ENCODE measurements at regions not wholly inside any gene's neighbourhood (a gene's known extent, or its start where the extent isn't known, plus 50 kb on each side); places are given as distances from the start of the nearest gene placed in this dataset.
"Not testable (repeated sequence)": the region's sequence is repeated elsewhere in the genome, so short reads cannot be mapped to it uniquely, and the experiment has no call there.

DNA sequence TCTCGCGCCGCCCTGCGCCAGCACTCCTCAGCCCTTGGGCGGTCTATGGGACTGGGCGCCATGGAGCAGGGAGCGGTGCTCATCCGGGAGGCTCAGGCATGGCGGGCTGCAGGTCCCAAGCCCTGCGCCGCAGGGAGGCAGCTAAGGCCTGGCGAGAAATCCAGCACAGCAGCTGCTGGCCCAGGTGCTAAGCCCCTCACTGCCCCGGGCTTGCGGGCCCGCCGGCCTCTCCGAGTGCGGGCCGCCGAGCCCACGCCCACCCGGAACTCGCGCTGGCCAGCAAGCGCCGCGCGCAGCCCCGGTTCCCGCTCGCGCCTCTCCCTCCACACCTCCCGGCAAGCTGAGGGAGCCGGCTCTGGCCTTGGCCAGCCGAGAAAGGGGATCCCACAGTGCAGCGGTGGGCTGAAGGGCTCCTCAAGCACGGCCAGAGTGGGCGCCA, 1517.2 kb downstream of the GRIK2 start:
- TF ChIP-seq, protein P1, sequence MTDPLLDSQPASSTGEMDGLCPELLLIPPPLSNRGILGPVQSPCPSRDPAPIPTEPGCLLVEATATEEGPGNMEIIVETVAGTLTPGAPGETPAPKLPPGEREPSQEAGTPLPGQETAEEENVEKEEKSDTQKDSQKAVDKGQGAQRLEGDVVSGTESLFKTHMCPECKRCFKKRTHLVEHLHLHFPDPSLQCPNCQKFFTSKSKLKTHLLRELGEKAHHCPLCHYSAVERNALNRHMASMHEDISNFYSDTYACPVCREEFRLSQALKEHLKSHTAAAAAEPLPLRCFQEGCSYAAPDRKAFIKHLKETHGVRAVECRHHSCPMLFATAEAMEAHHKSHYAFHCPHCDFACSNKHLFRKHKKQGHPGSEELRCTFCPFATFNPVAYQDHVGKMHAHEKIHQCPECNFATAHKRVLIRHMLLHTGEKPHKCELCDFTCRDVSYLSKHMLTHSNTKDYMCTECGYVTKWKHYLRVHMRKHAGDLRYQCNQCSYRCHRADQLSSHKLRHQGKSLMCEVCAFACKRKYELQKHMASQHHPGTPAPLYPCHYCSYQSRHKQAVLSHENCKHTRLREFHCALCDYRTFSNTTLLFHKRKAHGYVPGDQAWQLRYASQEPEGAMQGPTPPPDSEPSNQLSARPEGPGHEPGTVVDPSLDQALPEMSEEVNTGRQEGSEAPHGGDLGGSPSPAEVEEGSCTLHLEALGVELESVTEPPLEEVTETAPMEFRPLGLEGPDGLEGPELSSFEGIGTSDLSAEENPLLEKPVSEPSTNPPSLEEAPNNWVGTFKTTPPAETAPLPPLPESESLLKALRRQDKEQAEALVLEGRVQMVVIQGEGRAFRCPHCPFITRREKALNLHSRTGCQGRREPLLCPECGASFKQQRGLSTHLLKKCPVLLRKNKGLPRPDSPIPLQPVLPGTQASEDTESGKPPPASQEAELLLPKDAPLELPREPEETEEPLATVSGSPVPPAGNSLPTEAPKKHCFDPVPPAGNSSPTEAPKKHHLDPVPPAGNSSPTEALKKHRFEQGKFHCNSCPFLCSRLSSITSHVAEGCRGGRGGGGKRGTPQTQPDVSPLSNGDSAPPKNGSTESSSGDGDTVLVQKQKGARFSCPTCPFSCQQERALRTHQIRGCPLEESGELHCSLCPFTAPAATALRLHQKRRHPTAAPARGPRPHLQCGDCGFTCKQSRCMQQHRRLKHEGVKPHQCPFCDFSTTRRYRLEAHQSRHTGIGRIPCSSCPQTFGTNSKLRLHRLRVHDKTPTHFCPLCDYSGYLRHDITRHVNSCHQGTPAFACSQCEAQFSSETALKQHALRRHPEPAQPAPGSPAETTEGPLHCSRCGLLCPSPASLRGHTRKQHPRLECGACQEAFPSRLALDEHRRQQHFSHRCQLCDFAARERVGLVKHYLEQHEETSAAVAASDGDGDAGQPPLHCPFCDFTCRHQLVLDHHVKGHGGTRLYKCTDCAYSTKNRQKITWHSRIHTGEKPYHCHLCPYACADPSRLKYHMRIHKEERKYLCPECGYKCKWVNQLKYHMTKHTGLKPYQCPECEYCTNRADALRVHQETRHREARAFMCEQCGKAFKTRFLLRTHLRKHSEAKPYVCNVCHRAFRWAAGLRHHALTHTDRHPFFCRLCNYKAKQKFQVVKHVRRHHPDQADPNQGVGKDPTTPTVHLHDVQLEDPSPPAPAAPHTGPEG (CRISPR knock-in tag; IDR thresholded peaks at IDR 0.05): not testable (repeated sequence)
- TF ChIP-seq, protein P2, sequence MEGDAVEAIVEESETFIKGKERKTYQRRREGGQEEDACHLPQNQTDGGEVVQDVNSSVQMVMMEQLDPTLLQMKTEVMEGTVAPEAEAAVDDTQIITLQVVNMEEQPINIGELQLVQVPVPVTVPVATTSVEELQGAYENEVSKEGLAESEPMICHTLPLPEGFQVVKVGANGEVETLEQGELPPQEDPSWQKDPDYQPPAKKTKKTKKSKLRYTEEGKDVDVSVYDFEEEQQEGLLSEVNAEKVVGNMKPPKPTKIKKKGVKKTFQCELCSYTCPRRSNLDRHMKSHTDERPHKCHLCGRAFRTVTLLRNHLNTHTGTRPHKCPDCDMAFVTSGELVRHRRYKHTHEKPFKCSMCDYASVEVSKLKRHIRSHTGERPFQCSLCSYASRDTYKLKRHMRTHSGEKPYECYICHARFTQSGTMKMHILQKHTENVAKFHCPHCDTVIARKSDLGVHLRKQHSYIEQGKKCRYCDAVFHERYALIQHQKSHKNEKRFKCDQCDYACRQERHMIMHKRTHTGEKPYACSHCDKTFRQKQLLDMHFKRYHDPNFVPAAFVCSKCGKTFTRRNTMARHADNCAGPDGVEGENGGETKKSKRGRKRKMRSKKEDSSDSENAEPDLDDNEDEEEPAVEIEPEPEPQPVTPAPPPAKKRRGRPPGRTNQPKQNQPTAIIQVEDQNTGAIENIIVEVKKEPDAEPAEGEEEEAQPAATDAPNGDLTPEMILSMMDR (CRISPR knock-in tag; IDR thresholded peaks at IDR 0.05): not testable (repeated sequence)
- not testable (repeated sequence) for TF ChIP-seq POGZ (CRISPR knock-in tag; IDR thresholded peaks at IDR 0.05); ZNF121 (CRISPR knock-in tag; IDR thresholded peaks at IDR 0.05); AKAP8 (CRISPR knock-in tag; IDR thresholded peaks at IDR 0.05); CEBPB (IDR thresholded peaks at IDR 0.05; ENCODE audit: borderline replicate concordance, low read depth, low read length); ZNF619 (CRISPR knock-in tag; IDR thresholded peaks at IDR 0.05); POLR2A (IDR thresholded peaks at IDR 0.05; ENCODE audit: insufficient read depth in 1 of 2, low read depth in 2 of 2, low read length in 2 of 2); SMC3 (IDR thresholded peaks at IDR 0.05; ENCODE audit: low read length); RAD21 (CRISPR knock-in tag; IDR thresholded peaks at IDR 0.05); TCF7L2 (IDR thresholded peaks at IDR 0.05; ENCODE audit: low read depth, low read length); ARNT (IDR thresholded peaks at IDR 0.05)
- TF ChIP-seq, protein P3, sequence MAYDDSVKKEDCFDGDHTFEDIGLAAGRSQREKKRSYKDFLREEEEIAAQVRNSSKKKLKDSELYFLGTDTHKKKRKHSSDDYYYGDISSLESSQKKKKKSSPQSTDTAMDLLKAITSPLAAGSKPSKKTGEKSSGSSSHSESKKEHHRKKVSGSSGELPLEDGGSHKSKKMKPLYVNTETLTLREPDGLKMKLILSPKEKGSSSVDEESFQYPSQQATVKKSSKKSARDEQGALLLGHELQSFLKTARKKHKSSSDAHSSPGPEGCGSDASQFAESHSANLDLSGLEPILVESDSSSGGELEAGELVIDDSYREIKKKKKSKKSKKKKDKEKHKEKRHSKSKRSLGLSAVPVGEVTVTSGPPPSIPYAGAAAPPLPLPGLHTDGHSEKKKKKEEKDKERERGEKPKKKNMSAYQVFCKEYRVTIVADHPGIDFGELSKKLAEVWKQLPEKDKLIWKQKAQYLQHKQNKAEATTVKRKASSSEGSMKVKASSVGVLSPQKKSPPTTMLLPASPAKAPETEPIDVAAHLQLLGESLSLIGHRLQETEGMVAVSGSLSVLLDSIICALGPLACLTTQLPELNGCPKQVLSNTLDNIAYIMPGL (CRISPR knock-in tag; IDR thresholded peaks at IDR 0.05; ENCODE audit: borderline replicate concordance in 1 of 2, low read depth in 1 of 2): not testable (repeated sequence)

All from HepG2 (cell line).